Neural cell (in vitro differentiated cells): ENCODE measurements at regions not wholly inside any gene's neighbourhood (a gene's known extent, or its start where the extent isn't known, plus 50 kb on each side); places are given as distances from the start of the nearest gene placed in this dataset.
"Not testable (repeated sequence)": the region's sequence is repeated elsewhere in the genome, so short reads cannot be mapped to it uniquely, and the experiment has no call there.

Source experiments
- H2AFZ ChIP-seq: fragments of 200-600, 300-800 bp; sonication (generic), shearing (Covaris generic); 2 replicates; pipeline ENCODE4 v1.6.0; 2014; ENCODE audit warnings: low read depth, mild to moderate bottlenecking, antibody characterized with exemption, low read length, moderate library complexity
- H3F3A ChIP-seq: fragments of 200-600 bp; shearing (Covaris generic); 2 replicates; pipeline ENCODE4 v1.6.1; 2016; ENCODE audit warnings: mild to moderate bottlenecking, moderate library complexity, mixed read lengths, antibody characterized with exemption, low read length; ENCODE audit not compliant: insufficient read depth, poor library complexity, severe bottlenecking
- H3K27ac ChIP-seq: fragments of 200-600, 300-800 bp; sonication (generic), shearing (Covaris generic); 2 replicates; pipeline ENCODE4 v1.5.1; 2014; ENCODE audit warnings: mild to moderate bottlenecking, low read length, moderate library complexity
- H3K27me3 ChIP-seq: fragments of 300-800, 200-600 bp; sonication (generic), shearing (Covaris generic); 2 replicates; pipeline ENCODE4 v1.6.0; 2014; ENCODE audit warnings: mild to moderate bottlenecking, low read depth, low read length, moderate library complexity; ENCODE audit not compliant: insufficient read depth
- H3K36me3 ChIP-seq: fragments of 300-800, 200-600 bp; sonication (generic), shearing (Covaris generic); 2 replicates; pipeline ENCODE4 v1.5.1; 2014; ENCODE audit warnings: mild to moderate bottlenecking, antibody characterized with exemption, low read length, moderate library complexity; ENCODE audit not compliant: insufficient read depth
- H3K4me2 ChIP-seq: fragments of 300-800, 200-600 bp; sonication (generic), shearing (Covaris generic); 2 replicates; pipeline ENCODE4 v1.6.0; 2014; ENCODE audit warnings: mild to moderate bottlenecking, low read length
- H3K4me3 ChIP-seq: fragments of 300-800, 200-600 bp; sonication (generic), shearing (Covaris generic); 2 replicates; pipeline ENCODE4 v1.5.1; 2014; ENCODE audit warnings: mild to moderate bottlenecking, low read length, moderate library complexity
- H3K79me2 ChIP-seq: fragments of 200-600 bp; shearing (Covaris generic); replicated peaks from 2 replicates; pipeline ENCODE4 v1.6.0; 2014; ENCODE audit warnings: mild to moderate bottlenecking, low read length, moderate library complexity; ENCODE audit not compliant: insufficient read depth
- H3K9ac ChIP-seq: fragments of 300-800, 200-600 bp; sonication (generic), shearing (Covaris generic); 2 replicates; pipeline ENCODE4 v1.6.1; 2016; ENCODE audit warnings: mild to moderate bottlenecking, low read length, mixed read lengths
- H3K9me2 ChIP-seq: fragments of 200-600 bp; shearing (Covaris generic); 2 replicates; pipeline ENCODE4 v1.6.1; 2016; ENCODE audit warnings: mild to moderate bottlenecking, low read length, mixed read lengths; ENCODE audit not compliant: insufficient read depth
- H3K9me3 ChIP-seq: fragments of 200-600, 300-800 bp; sonication (generic), shearing (Covaris generic); 2 replicates; pipeline ENCODE4 v1.6.1; 2016; ENCODE audit warnings: mild to moderate bottlenecking, mixed run types, low read length, moderate library complexity, mixed read lengths
- H4K20me1 ChIP-seq: fragments of 200-600 bp; shearing (Covaris generic); 2 replicates; pipeline ENCODE4 v1.6.1; 2016; ENCODE audit warnings: mild to moderate bottlenecking, mixed run types; ENCODE audit not compliant: insufficient read depth
- EP300 ChIP-seq: fragments of 450-650 bp; conservative IDR thresholded peaks from 2 replicates; pipeline ENCODE4 v1.6.1; 2014; ENCODE audit warnings: antibody characterized with exemption, mild to moderate bottlenecking, moderate library complexity; ENCODE audit not compliant: poor library complexity, severe bottlenecking
- EZH2 ChIP-seq: fragments of 200-600, 300-800 bp; shearing (Covaris generic), sonication (generic); IDR thresholded peaks from 2 replicates; pipeline ENCODE4 v1.6.1; 2014; ENCODE audit warnings: antibody characterized with exemption, low read length, borderline replicate concordance, mild to moderate bottlenecking; ENCODE audit not compliant: insufficient read depth, poor library complexity, severe bottlenecking
- MXI1 ChIP-seq: fragments of 450-650 bp; conservative IDR thresholded peaks from 2 replicates; pipeline ENCODE4 v1.6.1; 2014; ENCODE audit warnings: antibody characterized with exemption, mild to moderate bottlenecking; ENCODE audit not compliant: poor library complexity, severe bottlenecking
- POLR2AphosphoS5 ChIP-seq: IDR thresholded peaks from 2 replicates; pipeline ENCODE4 v1.6.1; 2012
- RAD21 ChIP-seq: fragments of 450-650 bp; conservative IDR thresholded peaks from 2 replicates; pipeline ENCODE4 v1.6.1; 2014; ENCODE audit warnings: antibody characterized with exemption, mild to moderate bottlenecking, moderate library complexity
- SMC3 ChIP-seq: fragments of 450-650 bp; conservative IDR thresholded peaks from 2 replicates; pipeline ENCODE4 v1.6.1; 2014; ENCODE audit warnings: antibody characterized with exemption, mild to moderate bottlenecking, moderate library complexity; ENCODE audit not compliant: poor library complexity
- TAF1 ChIP-seq: IDR thresholded peaks from 2 replicates; pipeline ENCODE4 v1.6.1; 2012; ENCODE audit warnings: low read depth
- TF ChIP-seq, protein P1 (sequence below): IDR thresholded peaks from 2 replicates; pipeline ENCODE4 v1.6.1; 2012; ENCODE audit warnings: borderline replicate concordance
- TF ChIP-seq, protein P2 (sequence below): fragments of 450-650 bp; IDR thresholded peaks from 2 replicates; pipeline ENCODE4 v1.5.1; 2014; ENCODE audit warnings: antibody characterized with exemption, mild to moderate bottlenecking, moderate library complexity; ENCODE audit not compliant: poor library complexity, severe bottlenecking

DNA sequence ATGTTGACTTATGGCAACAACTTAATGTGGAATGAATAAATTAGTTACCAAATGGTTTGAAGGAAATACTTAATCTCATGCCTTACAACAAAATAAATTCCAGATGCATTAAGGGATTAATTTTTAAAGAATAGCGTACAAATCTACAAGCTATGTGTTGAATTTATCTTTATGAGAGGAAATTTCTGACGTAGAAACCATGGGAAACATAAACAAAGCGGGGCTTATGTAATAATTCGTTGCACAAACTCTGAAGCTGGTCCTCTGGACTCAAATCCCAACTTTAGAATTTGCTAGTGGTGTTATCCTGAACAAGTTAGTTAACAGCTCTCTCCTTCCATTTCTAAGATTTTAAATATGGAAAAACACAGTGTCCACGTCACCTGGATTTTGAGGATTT is 137.4 kb upstream of the CALCR start:
- Histone ChIP-seq H2AFZ (no peak overlapping the region), H3F3A (no peaks in the 10 kb centered on the region), H3K4me3 (no peak overlapping the region), H4K20me1 (no peaks in the 10 kb centered on the region), H3K4me2 (no peak overlapping the region), H3K9me2 (no peaks in the 10 kb centered on the region), H3K27me3 (no peaks in the 10 kb centered on the region), H3K9ac (no peak overlapping the region), H3K79me2 (no peaks in the 10 kb centered on the region), H3K9me3 (no peaks in the 10 kb centered on the region), H3K27ac (no peak overlapping the region), H3K36me3 (no peaks in the 10 kb centered on the region)
- TF ChIP-seq, protein P1, sequence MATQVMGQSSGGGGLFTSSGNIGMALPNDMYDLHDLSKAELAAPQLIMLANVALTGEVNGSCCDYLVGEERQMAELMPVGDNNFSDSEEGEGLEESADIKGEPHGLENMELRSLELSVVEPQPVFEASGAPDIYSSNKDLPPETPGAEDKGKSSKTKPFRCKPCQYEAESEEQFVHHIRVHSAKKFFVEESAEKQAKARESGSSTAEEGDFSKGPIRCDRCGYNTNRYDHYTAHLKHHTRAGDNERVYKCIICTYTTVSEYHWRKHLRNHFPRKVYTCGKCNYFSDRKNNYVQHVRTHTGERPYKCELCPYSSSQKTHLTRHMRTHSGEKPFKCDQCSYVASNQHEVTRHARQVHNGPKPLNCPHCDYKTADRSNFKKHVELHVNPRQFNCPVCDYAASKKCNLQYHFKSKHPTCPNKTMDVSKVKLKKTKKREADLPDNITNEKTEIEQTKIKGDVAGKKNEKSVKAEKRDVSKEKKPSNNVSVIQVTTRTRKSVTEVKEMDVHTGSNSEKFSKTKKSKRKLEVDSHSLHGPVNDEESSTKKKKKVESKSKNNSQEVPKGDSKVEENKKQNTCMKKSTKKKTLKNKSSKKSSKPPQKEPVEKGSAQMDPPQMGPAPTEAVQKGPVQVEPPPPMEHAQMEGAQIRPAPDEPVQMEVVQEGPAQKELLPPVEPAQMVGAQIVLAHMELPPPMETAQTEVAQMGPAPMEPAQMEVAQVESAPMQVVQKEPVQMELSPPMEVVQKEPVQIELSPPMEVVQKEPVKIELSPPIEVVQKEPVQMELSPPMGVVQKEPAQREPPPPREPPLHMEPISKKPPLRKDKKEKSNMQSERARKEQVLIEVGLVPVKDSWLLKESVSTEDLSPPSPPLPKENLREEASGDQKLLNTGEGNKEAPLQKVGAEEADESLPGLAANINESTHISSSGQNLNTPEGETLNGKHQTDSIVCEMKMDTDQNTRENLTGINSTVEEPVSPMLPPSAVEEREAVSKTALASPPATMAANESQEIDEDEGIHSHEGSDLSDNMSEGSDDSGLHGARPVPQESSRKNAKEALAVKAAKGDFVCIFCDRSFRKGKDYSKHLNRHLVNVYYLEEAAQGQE = no peak
- no peak for TF ChIP-seq POLR2AphosphoS5
- TF ChIP-seq EZH2 = no peak
- no peak for TF ChIP-seq RAD21
- TF ChIP-seq EP300 = no peak
- TF ChIP-seq MXI1 = no peak
- TF ChIP-seq, protein P2, sequence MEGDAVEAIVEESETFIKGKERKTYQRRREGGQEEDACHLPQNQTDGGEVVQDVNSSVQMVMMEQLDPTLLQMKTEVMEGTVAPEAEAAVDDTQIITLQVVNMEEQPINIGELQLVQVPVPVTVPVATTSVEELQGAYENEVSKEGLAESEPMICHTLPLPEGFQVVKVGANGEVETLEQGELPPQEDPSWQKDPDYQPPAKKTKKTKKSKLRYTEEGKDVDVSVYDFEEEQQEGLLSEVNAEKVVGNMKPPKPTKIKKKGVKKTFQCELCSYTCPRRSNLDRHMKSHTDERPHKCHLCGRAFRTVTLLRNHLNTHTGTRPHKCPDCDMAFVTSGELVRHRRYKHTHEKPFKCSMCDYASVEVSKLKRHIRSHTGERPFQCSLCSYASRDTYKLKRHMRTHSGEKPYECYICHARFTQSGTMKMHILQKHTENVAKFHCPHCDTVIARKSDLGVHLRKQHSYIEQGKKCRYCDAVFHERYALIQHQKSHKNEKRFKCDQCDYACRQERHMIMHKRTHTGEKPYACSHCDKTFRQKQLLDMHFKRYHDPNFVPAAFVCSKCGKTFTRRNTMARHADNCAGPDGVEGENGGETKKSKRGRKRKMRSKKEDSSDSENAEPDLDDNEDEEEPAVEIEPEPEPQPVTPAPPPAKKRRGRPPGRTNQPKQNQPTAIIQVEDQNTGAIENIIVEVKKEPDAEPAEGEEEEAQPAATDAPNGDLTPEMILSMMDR = no peak
- TF ChIP-seq TAF1 = no peak
- no peak for TF ChIP-seq SMC3

DNA sequence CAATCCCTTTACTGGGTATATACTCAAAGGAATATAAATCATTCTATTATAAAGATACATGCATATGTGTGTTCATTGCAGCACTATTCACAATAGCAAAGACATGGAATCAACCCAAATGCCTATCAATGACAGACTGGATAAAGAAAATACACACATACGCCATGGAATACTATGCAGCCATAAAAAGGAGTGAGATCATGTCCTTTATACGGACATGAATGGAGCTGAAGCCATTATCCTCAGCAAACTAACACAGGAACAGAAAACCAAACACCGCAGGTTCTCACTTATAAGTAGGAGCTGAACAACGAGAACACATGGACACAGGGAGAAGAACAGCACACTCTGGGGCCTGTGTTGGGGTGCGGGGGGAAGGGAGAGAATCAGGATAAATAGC is 133.7 kb upstream of the CALCR start:
- not testable (repeated sequence) for H3K36me3 ChIP-seq, H3K4me3 ChIP-seq, H2AFZ ChIP-seq, H3K79me2 ChIP-seq, H4K20me1 ChIP-seq, H3K4me2 ChIP-seq, H3K9me3 ChIP-seq, H3F3A ChIP-seq, H3K9me2 ChIP-seq, H3K27ac ChIP-seq, H3K27me3 ChIP-seq, H3K9ac ChIP-seq

- Histone ChIP-seq H3K79me2 (no peaks in the 10 kb centered on the region), H3K27me3 (no peaks in the 10 kb centered on the region), H3K27ac (peak overlapping the region; percentile 43), H3F3A (no peaks in the 10 kb centered on the region), H3K4me3 (no peak overlapping the region), H3K36me3 (no peaks in the 10 kb centered on the region), H3K9ac (no peak overlapping the region), H2AFZ (no peak overlapping the region), H3K4me2 (no peak overlapping the region), H4K20me1 (no peaks in the 10 kb centered on the region), H3K9me2 (no peaks in the 10 kb centered on the region), H3K9me3 (no peaks in the 10 kb centered on the region)
- peak; percentile 15 for TF ChIP-seq POLR2AphosphoS5
- TF ChIP-seq SMC3 = no peak
- TF ChIP-seq, protein P2 = no peak
- TF ChIP-seq TAF1 = no peak
- peak; percentile 50 for TF ChIP-seq EP300
Observed at GRCh38 chr7:93707249-93707648, 132.7 kb upstream of the CALCR start.

- H3K9ac ChIP-seq, H4K20me1 ChIP-seq, H2AFZ ChIP-seq, H3K27ac ChIP-seq, H3K9me2 ChIP-seq, H3K9me3 ChIP-seq, H3F3A ChIP-seq, H3K27me3 ChIP-seq, H3K4me2 ChIP-seq, H3K79me2 ChIP-seq, H3K36me3 ChIP-seq, H3K4me3 ChIP-seq: not testable (repeated sequence)
Observed at GRCh38 chr7:93706162-93706561, 131.6 kb upstream of the CALCR start.
